Progenitor cell of endocrine pancreas (in vitro differentiated cells): ENCODE measurements at regions not wholly inside any gene's neighbourhood (a gene's known extent, or its start where the extent isn't known, plus 50 kb on each side); places are given as distances from the start of the nearest gene placed in this dataset.

Experiments
- DNase-seq: peaks from one replicate; pipeline ENCODE4 v3.0.0; 2021; ENCODE audit warnings: low spot score; ENCODE audit not compliant: unreplicated experiment
- H3K27ac Mint-ChIP-seq: 2 replicates; pipeline ENCODE4 v1.8.0; 2021; ENCODE audit warnings: mild to moderate bottlenecking, moderate library complexity, mixed read lengths
- H3K27me3 Mint-ChIP-seq: 2 replicates; pipeline ENCODE4 v1.8.0; 2021; ENCODE audit warnings: mixed read lengths
- H3K36me3 Mint-ChIP-seq: 2 replicates; pipeline ENCODE4 v1.8.0; 2022; ENCODE audit warnings: mixed read lengths; ENCODE audit not compliant: insufficient read depth
- H3K4me1 Mint-ChIP-seq: 2 replicates; pipeline ENCODE4 v1.8.0; 2021; ENCODE audit warnings: low read depth, mixed read lengths
- H3K4me3 Mint-ChIP-seq: 2 replicates; pipeline ENCODE4 v1.8.0; 2021; ENCODE audit warnings: low read depth, mild to moderate bottlenecking, moderate library complexity, mixed read lengths
- H3K9me3 Mint-ChIP-seq: 2 replicates; pipeline ENCODE4 v1.8.0; 2021; ENCODE audit warnings: low read depth, mixed read lengths
- TF ChIP-seq, protein P1 (sequence below): fragments of 200-600 bp; sonication (generic); IDR thresholded peaks from one replicate; pipeline ENCODE4 v1.5.0; 2021; ENCODE audit warnings: antibody characterized with exemption, mild to moderate bottlenecking; ENCODE audit not compliant: unreplicated experiment

GRCh38 chr3:106510206-106510605 lies 641.4 kb upstream of the CBLB start:
- Mint-ChIP-seq H3K27me3 (no peaks in the 10 kb centered on the region), H3K27ac (no peak overlapping the region), H3K4me1 (no peaks in the 10 kb centered on the region), H3K36me3 (no peaks in the 10 kb centered on the region), H3K9me3 (peaks cover 13% of the 10 kb centered on the region), H3K4me3 (no peak overlapping the region)
- no peak for DNase-seq
- TF ChIP-seq, protein P1, sequence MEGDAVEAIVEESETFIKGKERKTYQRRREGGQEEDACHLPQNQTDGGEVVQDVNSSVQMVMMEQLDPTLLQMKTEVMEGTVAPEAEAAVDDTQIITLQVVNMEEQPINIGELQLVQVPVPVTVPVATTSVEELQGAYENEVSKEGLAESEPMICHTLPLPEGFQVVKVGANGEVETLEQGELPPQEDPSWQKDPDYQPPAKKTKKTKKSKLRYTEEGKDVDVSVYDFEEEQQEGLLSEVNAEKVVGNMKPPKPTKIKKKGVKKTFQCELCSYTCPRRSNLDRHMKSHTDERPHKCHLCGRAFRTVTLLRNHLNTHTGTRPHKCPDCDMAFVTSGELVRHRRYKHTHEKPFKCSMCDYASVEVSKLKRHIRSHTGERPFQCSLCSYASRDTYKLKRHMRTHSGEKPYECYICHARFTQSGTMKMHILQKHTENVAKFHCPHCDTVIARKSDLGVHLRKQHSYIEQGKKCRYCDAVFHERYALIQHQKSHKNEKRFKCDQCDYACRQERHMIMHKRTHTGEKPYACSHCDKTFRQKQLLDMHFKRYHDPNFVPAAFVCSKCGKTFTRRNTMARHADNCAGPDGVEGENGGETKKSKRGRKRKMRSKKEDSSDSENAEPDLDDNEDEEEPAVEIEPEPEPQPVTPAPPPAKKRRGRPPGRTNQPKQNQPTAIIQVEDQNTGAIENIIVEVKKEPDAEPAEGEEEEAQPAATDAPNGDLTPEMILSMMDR = no peak

DNA sequence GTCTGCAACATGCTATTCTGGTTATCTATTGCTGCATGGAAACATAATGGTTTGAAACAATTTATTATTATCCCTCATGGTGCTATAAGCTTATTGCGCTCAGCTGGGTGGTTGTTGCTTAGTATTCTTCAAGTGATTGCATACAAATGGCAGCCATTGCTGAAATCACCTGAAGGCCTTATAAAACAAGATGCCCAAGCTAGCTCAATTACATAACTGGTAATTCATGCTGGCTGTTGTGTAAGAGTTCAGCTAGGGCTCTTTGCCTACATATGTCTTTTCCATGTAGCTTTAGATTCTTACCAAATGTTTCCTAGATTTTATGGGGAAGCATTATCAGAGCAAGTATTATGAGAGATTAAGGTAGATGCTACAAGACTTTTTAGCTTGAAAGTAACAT lies 644.0 kb upstream of the CBLB start:
- no peaks in the 10 kb centered on the region for H3K36me3 Mint-ChIP-seq
- H3K27me3 Mint-ChIP-seq = no peaks in the 10 kb centered on the region
- H3K4me1 Mint-ChIP-seq = no peaks in the 10 kb centered on the region
- TF ChIP-seq, protein P1 = no peak
- peaks cover 3% of the 10 kb centered on the region for H3K9me3 Mint-ChIP-seq
- H3K4me3 Mint-ChIP-seq = no peak overlapping the region
- DNase-seq = no peak
- no peak overlapping the region for H3K27ac Mint-ChIP-seq

- Mint-ChIP-seq H3K27ac (no peak overlapping the region), H3K4me3 (no peak overlapping the region), H3K9me3 (peaks cover 3% of the 10 kb centered on the region), H3K27me3 (no peaks in the 10 kb centered on the region), H3K36me3 (no peaks in the 10 kb centered on the region), H3K4me1 (no peaks in the 10 kb centered on the region)
- DNase-seq = no peak
- TF ChIP-seq, protein P1 = no peak
These were observed 645.6 kb upstream of the CBLB start for GRCh38 chr3:106514431-106514830.

- H3K4me3 Mint-ChIP-seq = no peak overlapping the region
- peaks cover 4% of the 10 kb centered on the region for H3K9me3 Mint-ChIP-seq
- no peak for DNase-seq
- no peaks in the 10 kb centered on the region for H3K36me3 Mint-ChIP-seq
- TF ChIP-seq, protein P1 = no peak
- H3K27me3 Mint-ChIP-seq = no peaks in the 10 kb centered on the region
- no peak overlapping the region for H3K27ac Mint-ChIP-seq
- H3K4me1 Mint-ChIP-seq = peaks cover 2% of the 10 kb centered on the region
These were observed 649.7 kb upstream of the CBLB start for GRCh38 chr3:106518516-106518915.

GRCh38 chr3:106522397-106522796 lies 653.6 kb upstream of the CBLB start:
- TF ChIP-seq, protein P1 = no peak
- H3K4me1 Mint-ChIP-seq = peaks cover 2% of the 10 kb centered on the region
- no peaks in the 10 kb centered on the region for H3K36me3 Mint-ChIP-seq
- no peak overlapping the region for H3K4me3 Mint-ChIP-seq
- peak overlapping the region; percentile 39 for H3K27ac Mint-ChIP-seq
- peaks cover 16% of the 10 kb centered on the region for H3K9me3 Mint-ChIP-seq
- no peaks in the 10 kb centered on the region for H3K27me3 Mint-ChIP-seq
- no peak for DNase-seq

DNA sequence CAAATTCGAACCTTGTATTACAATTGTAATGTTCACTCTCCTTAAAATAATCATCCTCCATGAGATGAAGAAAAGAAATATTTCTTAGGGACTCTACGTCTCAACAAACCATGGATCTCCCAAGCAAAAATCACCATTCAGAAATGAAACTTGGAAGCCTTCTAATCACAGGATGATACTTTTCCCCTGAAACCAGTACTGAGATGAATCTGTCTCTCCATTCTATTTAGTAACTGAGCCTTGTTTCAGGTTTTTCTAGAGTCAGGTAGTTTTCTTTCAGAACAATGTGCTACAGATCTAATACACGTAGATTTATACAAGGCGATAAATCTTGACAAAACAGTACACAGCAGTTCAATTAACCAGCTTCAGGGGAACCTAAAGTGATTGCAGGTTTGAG lies 660.1 kb upstream of the CBLB start:
- Mint-ChIP-seq H3K4me1 (no peaks in the 10 kb centered on the region), H3K4me3 (no peak overlapping the region), H3K27me3 (no peaks in the 10 kb centered on the region), H3K27ac (no peak overlapping the region), H3K36me3 (no peaks in the 10 kb centered on the region), H3K9me3 (peaks cover 19% of the 10 kb centered on the region)
- DNase-seq = no peak
- TF ChIP-seq, protein P1 = no peak
